Tibial nerve (tissue), 4 donors: ENCODE measurements at regions not wholly inside any gene's neighbourhood (a gene's known extent, or its start where the extent isn't known, plus 50 kb on each side); places are given as distances from the start of the nearest gene placed in this dataset.
"Not testable (repeated sequence)": the region's sequence is repeated elsewhere in the genome, so short reads cannot be mapped to it uniquely, and the experiment has no call there.

Experiments
- DNase-seq, 2 donors: peaks; one replicate each; pipeline ENCODE4 v3.0.0-alpha.2; 2019; ENCODE audit warnings: low spot score in 2 of 2
- H3K27ac ChIP-seq, 4 donors: fragments of 200-600 bp; sonication (generic) in 3 of 4; one replicate each; pipeline ENCODE4 v1.5.1; 2017 to 2019; ENCODE audit warnings: mild to moderate bottlenecking in 1 of 4
- H3K27me3 ChIP-seq, 2 donors: fragments of 200-600 bp; sonication (generic) in 1 of 2; one replicate each; pipeline versions ENCODE4 v1.5.1 to v1.6.0; 2017 to 2019
- H3K36me3 ChIP-seq, 3 donors: fragments of 200-600 bp; sonication (generic); one replicate each; pipeline ENCODE4 v1.5.1; 2018 to 2019
- H3K4me1 ChIP-seq, 4 donors: fragments of 200-600 bp; sonication (generic) in 3 of 4; one replicate each; pipeline ENCODE4 v1.5.1; 2017 to 2019
- H3K4me3 ChIP-seq, 4 donors: fragments of 200-600 bp; sonication (generic) in 3 of 4; one replicate each; pipeline ENCODE4 v1.5.1; 2017 to 2019; ENCODE audit warnings: mild to moderate bottlenecking in 1 of 4, moderate library complexity in 1 of 4
- H3K9me3 ChIP-seq, 4 donors: fragments of 200-600 bp; sonication (generic) in 3 of 4; one replicate each; pipeline ENCODE4 v1.5.1; 2017 to 2019
- EP300 ChIP-seq, 2 donors: sonication (generic); formaldehyde crosslinking; IDR thresholded peaks; one replicate each; pipeline ENCODE4 v1.6.1; 2017; ENCODE audit warnings: antibody characterized with exemption in 2 of 2, mild to moderate bottlenecking in 1 of 2
- POLR2A ChIP-seq, 2 donors: fragments of 450-650 bp; IDR thresholded peaks; one replicate each; pipeline ENCODE4 v1.6.1; 2017; ENCODE audit warnings: antibody characterized with exemption in 2 of 2, mild to moderate bottlenecking in 2 of 2, moderate library complexity in 2 of 2
- WGBS, 2 donors: methylation state at CpG; one replicate each; pipeline ENCODE4 v1.1.5; 2018; 5-methylcytosine and 5-hydroxymethylcytosine counted together
- TF ChIP-seq, protein P1 (sequence below), 5 experiments: fragments of 200-600 bp in 3 of 5; fragments of 450-650 bp in 2 of 5; sonication (generic) in 3 of 5; IDR thresholded peaks; one replicate each; pipeline ENCODE4 v1.5.1; 2016 to 2019; ENCODE audit warnings: antibody characterized with exemption in 5 of 5, mild to moderate bottlenecking in 3 of 5, moderate library complexity in 2 of 5

DNA sequence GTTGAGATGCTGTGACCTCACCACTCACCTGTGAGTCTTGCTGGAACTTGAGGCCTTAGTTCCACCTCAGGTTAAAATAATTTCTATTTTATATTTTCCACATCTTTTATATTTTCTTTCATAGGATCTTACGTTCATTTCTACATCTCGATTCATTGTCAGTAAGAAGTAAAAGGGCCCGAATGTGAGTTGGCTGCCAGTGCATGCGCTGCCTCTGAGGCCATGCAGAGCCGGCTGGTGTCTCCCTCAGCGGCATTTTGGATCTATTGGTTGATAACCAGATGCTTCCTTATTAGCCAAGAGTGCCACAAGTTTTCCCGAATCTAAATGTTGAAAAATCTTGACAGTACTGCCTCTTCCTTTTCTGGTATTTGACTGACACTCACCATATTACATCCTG lies 347.3 kb downstream of the TEX29 start:
- Histone ChIP-seq H3K4me1 (peaks cover 0 to 7% (median 0%) of the 10 kb centered on the region in 4 donors), H3K4me3 (no peak overlapping the region), H3K27ac (no peak overlapping the region), H3K9me3 (no peaks in the 10 kb centered on the region), H3K27me3 (no peaks in the 10 kb centered on the region), H3K36me3 (no peaks in the 10 kb centered on the region)
- WGBS, 2 donors: 93 to 96% methylated on average over 7 of the region's 7 CpGs
- peak in 1 of 2 donors; percentile 1 for DNase-seq
- TF ChIP-seq, protein P1, sequence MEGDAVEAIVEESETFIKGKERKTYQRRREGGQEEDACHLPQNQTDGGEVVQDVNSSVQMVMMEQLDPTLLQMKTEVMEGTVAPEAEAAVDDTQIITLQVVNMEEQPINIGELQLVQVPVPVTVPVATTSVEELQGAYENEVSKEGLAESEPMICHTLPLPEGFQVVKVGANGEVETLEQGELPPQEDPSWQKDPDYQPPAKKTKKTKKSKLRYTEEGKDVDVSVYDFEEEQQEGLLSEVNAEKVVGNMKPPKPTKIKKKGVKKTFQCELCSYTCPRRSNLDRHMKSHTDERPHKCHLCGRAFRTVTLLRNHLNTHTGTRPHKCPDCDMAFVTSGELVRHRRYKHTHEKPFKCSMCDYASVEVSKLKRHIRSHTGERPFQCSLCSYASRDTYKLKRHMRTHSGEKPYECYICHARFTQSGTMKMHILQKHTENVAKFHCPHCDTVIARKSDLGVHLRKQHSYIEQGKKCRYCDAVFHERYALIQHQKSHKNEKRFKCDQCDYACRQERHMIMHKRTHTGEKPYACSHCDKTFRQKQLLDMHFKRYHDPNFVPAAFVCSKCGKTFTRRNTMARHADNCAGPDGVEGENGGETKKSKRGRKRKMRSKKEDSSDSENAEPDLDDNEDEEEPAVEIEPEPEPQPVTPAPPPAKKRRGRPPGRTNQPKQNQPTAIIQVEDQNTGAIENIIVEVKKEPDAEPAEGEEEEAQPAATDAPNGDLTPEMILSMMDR (IDR thresholded peaks at IDR 0.05): no peak
- TF ChIP-seq EP300 (IDR thresholded peaks at IDR 0.05) (no peak), POLR2A (IDR thresholded peaks at IDR 0.05) (no peak)

DNA sequence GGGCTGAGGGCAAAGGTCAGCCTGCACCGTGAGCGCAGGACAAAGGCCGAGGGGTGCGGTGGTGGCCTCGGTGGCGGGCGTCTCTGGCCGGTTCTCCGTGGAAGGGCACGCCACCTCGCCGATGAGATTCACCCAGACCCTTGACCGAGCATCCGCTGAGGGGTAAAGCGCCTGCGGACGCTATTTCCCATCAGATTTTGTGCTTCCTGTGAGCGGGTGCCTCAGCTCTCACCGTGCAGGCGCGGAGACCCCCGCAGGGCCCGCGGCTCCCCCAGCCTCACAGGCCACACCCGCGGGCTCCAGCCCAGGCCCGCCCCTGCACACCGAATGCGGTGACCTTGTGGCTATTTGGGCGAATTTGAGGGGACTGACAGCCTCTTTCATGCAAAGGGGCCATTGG lies 348.0 kb downstream of the TEX29 start:
- peak in 1 of 2 donors; percentile 1 for DNase-seq
- Histone ChIP-seq H3K36me3 (no peaks in the 10 kb centered on the region), H3K4me1 (peaks cover 0 to 7% (median 0%) of the 10 kb centered on the region in 4 donors), H3K27me3 (no peaks in the 10 kb centered on the region), H3K27ac (no peak overlapping the region), H3K4me3 (no peak overlapping the region), H3K9me3 (no peaks in the 10 kb centered on the region)
- 94 to 96% methylated on average over 24 to 28 of the region's 30 CpGs for WGBS, 2 donors
- TF ChIP-seq, protein P1 (IDR thresholded peaks at IDR 0.05): no peak

GRCh38 chr13:111672198-111672597 lies 351.8 kb downstream of the TEX29 start:
- DNase-seq, H3K27ac ChIP-seq, H3K4me1 ChIP-seq, H3K4me3 ChIP-seq, H3K36me3 ChIP-seq, H3K9me3 ChIP-seq, H3K27me3 ChIP-seq: not testable (repeated sequence)
- 80% methylated on average over 3 of the region's 7 CpGs; no CpG with 5 or more reads in 1 of the 2 donors for WGBS, 2 donors

GRCh38 chr13:111678120-111678882 lies 357.9 kb downstream of the TEX29 start:
- not testable (repeated sequence) for H3K36me3 ChIP-seq, DNase-seq, H3K9me3 ChIP-seq, H3K4me3 ChIP-seq, H3K27ac ChIP-seq, H3K27me3 ChIP-seq, H3K4me1 ChIP-seq
- WGBS, 2 donors: no CpG with 5 or more reads among the region's 33 CpGs

GRCh38 chr13:111679645-111680044 lies 359.2 kb downstream of the TEX29 start:
- no CpG with 5 or more reads among the region's 15 CpGs for WGBS, 2 donors
- not testable (repeated sequence) for H3K4me1 ChIP-seq, H3K4me3 ChIP-seq, H3K27ac ChIP-seq, DNase-seq, H3K36me3 ChIP-seq, H3K27me3 ChIP-seq, H3K9me3 ChIP-seq

GRCh38 chr13:111680100-111680499 lies 359.7 kb downstream of the TEX29 start:
- H3K36me3 ChIP-seq, H3K27ac ChIP-seq, H3K9me3 ChIP-seq, H3K4me3 ChIP-seq, DNase-seq, H3K27me3 ChIP-seq, H3K4me1 ChIP-seq: not testable (repeated sequence)
- WGBS, 2 donors: 0 to 14% methylated on average over 1 to 2 of the region's 13 CpGs

- DNase-seq, H3K27me3 ChIP-seq, H3K9me3 ChIP-seq, H3K4me3 ChIP-seq, H3K4me1 ChIP-seq, H3K36me3 ChIP-seq, H3K27ac ChIP-seq: not testable (repeated sequence)
- WGBS, 2 donors: 50% methylated on average over 1 of the region's 2 CpGs; no CpG with 5 or more reads in 1 of the 2 donors
These were observed 371.6 kb downstream of the TEX29 start for GRCh38 chr13:111692028-111692427.

DNA sequence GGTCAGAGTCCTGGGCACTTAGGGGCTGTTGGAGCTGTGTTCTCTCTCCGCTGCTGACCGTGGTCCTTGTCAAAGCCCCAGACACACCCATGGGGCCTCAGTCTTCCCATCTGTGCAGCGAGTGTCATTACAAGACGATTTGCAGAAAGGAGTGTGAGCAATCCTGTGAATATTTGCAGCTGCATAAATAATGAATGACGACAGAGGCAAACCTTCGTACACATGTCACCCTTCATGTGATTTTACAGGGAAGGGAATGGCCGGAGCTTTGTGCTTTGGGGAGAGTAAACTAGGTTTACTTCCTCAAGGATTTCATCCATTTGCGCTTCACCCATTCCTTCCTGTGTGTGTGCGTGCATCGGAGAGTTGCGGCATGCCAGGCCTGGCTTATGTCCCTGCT lies 370.8 kb upstream of the SOX1 start:
- H3K4me1 ChIP-seq, H3K27me3 ChIP-seq, H3K27ac ChIP-seq, H3K9me3 ChIP-seq, H3K4me3 ChIP-seq, H3K36me3 ChIP-seq, DNase-seq: not testable (repeated sequence)
- no CpG with 5 or more reads among the region's 11 CpGs for whole genome bisulfite sequencing, 2 donors

DNA sequence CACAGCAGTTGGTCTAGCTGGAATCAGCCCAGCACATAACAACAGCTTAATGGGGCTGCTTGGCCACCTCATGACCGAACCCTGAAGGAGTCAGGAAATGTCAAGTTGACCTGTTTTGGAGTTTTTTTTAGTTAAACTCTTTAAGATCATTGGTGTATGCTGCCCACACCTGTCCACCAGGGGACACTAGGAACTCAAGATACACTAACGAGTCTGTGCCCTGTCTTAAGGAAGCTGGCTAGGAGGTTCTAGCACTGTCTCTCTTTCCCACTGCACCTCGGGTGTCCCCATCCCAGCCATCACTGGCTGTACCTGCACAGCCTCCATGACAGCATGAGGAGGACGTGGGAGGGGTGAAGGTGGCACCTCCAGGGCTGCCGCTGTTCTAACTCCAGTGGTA lies 364.9 kb upstream of the SOX1 start:
- not testable (repeated sequence) for H3K27ac ChIP-seq, H3K4me3 ChIP-seq, DNase-seq, H3K9me3 ChIP-seq, H3K27me3 ChIP-seq, H3K36me3 ChIP-seq, H3K4me1 ChIP-seq
- WGBS, 2 donors: no CpG with 5 or more reads among the region's 5 CpGs
